Left lung (tissue), 4 donors: ENCODE measurements at regions not wholly inside any gene's neighbourhood (a gene's known extent, or its start where the extent isn't known, plus 50 kb on each side); places are given as distances from the start of the nearest gene placed in this dataset.

Experiments used
- ATAC-seq: fragments of 200-7000 bp; cut with Tn5 transposase; one replicate; pipeline ENCODE4 v1.9.1; 2020; ENCODE audit warnings: moderate library complexity
- DNase-seq, 4 donors: peaks; one replicate each; pipeline ENCODE4 v3.0.0-alpha.2; 2013 to 2020
- H3K27ac ChIP-seq, 2 donors: fragments of 200-600 bp; sonication (generic) in 1 of 2; one replicate each; pipeline versions ENCODE4 v1.5.0 to v1.8.0; 2020 to 2021
- H3K27me3 ChIP-seq, 2 donors: fragments of 200-600 bp; sonication (generic) in 1 of 2; one replicate each; pipeline versions ENCODE4 v1.5.0 to v1.8.0; 2020 to 2021
- H3K36me3 ChIP-seq, 2 donors: fragments of 200-600 bp; sonication (generic) in 1 of 2; one replicate each; pipeline versions ENCODE4 v1.5.0 to v1.8.0; 2020 to 2021
- H3K4me1 ChIP-seq, 2 donors: fragments of 200-600 bp; one replicate each; pipeline ENCODE4 v1.8.0; 2021
- H3K4me3 ChIP-seq, 2 donors: fragments of 200-600 bp; sonication (generic) in 1 of 2; one replicate each; pipeline versions ENCODE4 v1.5.0 to v1.8.0; 2020 to 2021; ENCODE audit warnings: mild to moderate bottlenecking in 1 of 2
- H3K9me3 ChIP-seq, 2 donors: fragments of 200-600 bp; sonication (generic) in 1 of 2; one replicate each; pipeline versions ENCODE4 v1.5.0 to v1.8.0; 2020 to 2021
- intact Hi-C, 2 donors: fragments of 100-400 bp; cut with DNase I; formaldehyde crosslinking; loops; one replicate each; pipeline versions ENCODE4 v1.11.2 to v1.14.2; 2022
- TF ChIP-seq, protein P1 (sequence below), 2 donors: fragments of 200-600 bp; sonication (generic) in 1 of 2; IDR thresholded peaks; one replicate each; pipeline versions ENCODE4 v1.5.0 to v1.8.0; 2021; ENCODE audit warnings: antibody characterized with exemption in 2 of 2
- donor health status: DM: no; HTN: yes; CAD: no.
- donor health status: DM: no; HTN: no; CAD: no.

DNA sequence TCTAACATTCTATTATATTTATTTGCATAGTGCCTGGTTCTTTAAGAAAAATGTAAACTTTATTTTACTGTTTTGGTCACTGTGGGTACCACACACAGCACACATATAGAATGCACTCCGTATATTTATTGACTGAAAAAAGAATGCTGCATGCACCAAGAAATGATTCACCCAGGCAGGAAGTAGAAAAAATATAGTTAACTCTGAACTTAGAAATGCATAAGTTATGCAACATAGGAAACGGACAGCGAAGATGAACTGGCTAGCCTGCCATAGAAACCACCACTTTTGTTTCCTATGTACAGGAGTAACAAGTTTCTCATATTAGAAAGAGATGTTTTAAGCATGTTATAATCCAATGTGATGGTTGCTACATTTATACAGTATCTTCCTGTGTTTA lies 635.8 kb downstream of the DSC3 start:
- intact Hi-C loops = no loop called here
- ATAC-seq (no peak), DNase-seq (no peak)

DNA sequence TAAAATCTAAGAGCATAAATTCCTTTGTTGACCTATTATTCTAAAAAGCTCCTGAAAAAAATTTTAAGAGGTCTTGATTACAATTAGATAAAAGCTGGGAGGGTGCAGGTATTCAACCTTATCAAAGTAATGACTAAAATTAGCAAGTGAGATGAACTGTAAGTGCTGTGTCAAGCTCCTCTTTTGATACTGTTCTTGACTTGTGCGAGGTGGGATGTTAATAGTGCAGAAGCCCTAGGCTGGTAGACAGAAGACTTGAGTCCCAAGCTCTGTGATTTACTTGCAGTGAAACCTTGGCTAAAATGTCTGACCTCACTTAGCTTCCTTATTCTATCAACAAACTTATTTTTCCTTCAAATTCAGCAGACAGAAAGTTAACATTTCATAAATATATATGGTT lies 637.5 kb downstream of the DSC3 start:
- TF ChIP-seq, protein P1, sequence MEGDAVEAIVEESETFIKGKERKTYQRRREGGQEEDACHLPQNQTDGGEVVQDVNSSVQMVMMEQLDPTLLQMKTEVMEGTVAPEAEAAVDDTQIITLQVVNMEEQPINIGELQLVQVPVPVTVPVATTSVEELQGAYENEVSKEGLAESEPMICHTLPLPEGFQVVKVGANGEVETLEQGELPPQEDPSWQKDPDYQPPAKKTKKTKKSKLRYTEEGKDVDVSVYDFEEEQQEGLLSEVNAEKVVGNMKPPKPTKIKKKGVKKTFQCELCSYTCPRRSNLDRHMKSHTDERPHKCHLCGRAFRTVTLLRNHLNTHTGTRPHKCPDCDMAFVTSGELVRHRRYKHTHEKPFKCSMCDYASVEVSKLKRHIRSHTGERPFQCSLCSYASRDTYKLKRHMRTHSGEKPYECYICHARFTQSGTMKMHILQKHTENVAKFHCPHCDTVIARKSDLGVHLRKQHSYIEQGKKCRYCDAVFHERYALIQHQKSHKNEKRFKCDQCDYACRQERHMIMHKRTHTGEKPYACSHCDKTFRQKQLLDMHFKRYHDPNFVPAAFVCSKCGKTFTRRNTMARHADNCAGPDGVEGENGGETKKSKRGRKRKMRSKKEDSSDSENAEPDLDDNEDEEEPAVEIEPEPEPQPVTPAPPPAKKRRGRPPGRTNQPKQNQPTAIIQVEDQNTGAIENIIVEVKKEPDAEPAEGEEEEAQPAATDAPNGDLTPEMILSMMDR (IDR thresholded peaks at IDR 0.05) = no peak
- Histone ChIP-seq H3K4me1 (no peaks in the 10 kb centered on the region), H3K27ac (no peak overlapping the region), H3K9me3 (peaks cover 0 to 12% of the 10 kb centered on the region in 2 donors), H3K4me3 (no peak overlapping the region), H3K27me3 (no peaks in the 10 kb centered on the region), H3K36me3 (no peaks in the 10 kb centered on the region)
- no peak for DNase-seq
- intact Hi-C loops = no loop called here
- ATAC-seq = no peak

More for the DNA sequence above, 635.8 kb downstream of the DSC3 start:
- no peaks in the 10 kb centered on the region for H3K36me3 ChIP-seq
- peaks cover 0 to 14% of the 10 kb centered on the region in 2 donors for H3K9me3 ChIP-seq
- no peaks in the 10 kb centered on the region for H3K4me1 ChIP-seq
- no peak overlapping the region for H3K4me3 ChIP-seq
- H3K27ac ChIP-seq = no peak overlapping the region
- TF ChIP-seq, protein P1 (IDR thresholded peaks at IDR 0.05) = no peak
- H3K27me3 ChIP-seq = no peaks in the 10 kb centered on the region

DNA sequence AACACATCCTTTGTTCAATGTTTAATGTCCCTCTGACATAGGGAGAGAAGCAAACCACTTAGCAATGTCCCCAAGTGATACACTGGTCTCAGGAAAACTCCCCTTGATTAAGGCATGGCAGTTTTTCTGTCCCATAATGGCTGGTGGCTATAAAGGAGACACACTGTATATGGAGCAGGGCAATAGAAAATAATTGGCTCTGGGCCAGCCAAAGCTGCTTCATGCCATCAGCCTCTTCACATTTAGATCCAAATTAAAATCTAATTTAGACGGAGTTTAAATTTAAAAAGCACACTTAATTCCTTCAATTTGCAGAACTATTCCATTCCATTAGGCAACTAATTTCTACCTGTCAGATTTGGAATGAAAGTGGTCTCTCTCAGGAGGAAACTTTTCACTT lies 638.1 kb downstream of the DSC3 start:
- Histone ChIP-seq H3K27ac (no peak overlapping the region), H3K36me3 (no peaks in the 10 kb centered on the region), H3K9me3 (peaks cover 0 to 6% of the 10 kb centered on the region in 2 donors), H3K4me1 (no peaks in the 10 kb centered on the region), H3K27me3 (no peaks in the 10 kb centered on the region), H3K4me3 (no peak overlapping the region)
- no peak for ATAC-seq
- no peak for DNase-seq
- intact Hi-C loops = no loop called here
- TF ChIP-seq, protein P1 (IDR thresholded peaks at IDR 0.05) = no peak

DNA sequence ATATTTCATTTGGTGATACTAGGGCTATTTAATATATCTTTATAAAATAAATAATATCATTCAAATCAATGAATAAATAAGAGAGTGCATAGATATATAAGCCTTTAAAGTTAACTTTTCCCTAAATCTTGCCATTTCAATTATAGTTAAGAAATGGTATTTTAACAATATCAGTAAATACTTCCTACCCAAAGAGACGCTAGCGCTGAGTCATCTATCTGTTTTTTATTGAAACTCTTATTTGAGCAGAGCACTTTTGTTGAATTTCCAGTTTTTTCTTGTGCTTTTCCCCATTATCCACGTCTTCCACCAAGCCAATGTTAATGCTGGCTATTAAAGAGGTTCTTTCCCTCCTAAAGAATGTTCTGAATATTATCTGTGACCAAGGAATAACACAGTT lies 639.3 kb downstream of the DSC3 start:
- intact Hi-C loops = no loop called here
- TF ChIP-seq, protein P1 (IDR thresholded peaks at IDR 0.05) = no peak
- Histone ChIP-seq H3K27me3 (no peaks in the 10 kb centered on the region), H3K9me3 (no peaks in the 10 kb centered on the region), H3K4me1 (no peaks in the 10 kb centered on the region), H3K36me3 (no peaks in the 10 kb centered on the region), H3K4me3 (no peak overlapping the region), H3K27ac (no peak overlapping the region)
- ATAC-seq (no peak), DNase-seq (no peak)

DNA sequence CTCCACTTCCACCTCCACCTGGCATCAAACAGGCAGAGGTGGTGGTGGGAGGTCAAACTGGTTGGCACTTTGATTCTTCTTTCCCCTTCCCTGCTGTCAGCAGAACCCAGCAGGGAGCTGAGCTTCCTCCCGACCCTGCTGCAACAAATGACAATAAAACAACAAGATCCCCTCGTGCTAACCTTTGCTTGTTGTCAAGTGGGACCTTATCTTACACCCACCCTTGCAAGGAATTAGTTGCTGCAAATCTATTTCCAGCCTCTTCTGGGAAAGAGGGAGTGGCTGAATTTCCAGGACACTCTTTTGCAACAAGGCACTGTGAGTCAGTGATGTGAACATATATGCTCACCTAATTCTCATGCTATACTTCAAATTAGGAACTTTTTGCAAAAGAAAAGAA lies 655.1 kb downstream of the DSC3 start:
- TF ChIP-seq, protein P1 (IDR thresholded peaks at IDR 0.05) = no peak
- H3K4me1 ChIP-seq = no peaks in the 10 kb centered on the region
- intact Hi-C loops = no loop called here
- no peaks in the 10 kb centered on the region for H3K27me3 ChIP-seq
- H3K36me3 ChIP-seq = no peaks in the 10 kb centered on the region
- DNase-seq = no peak
- H3K9me3 ChIP-seq = no peaks in the 10 kb centered on the region
- no peak for ATAC-seq
- no peak overlapping the region for H3K4me3 ChIP-seq
- no peak overlapping the region for H3K27ac ChIP-seq
